Panc1 (cell line): ENCODE measurements at regions not wholly inside any gene's neighbourhood (a gene's known extent, or its start where the extent isn't known, plus 50 kb on each side); places are given as distances from the start of the nearest gene placed in this dataset.
"Not testable (repeated sequence)": the region's sequence is repeated elsewhere in the genome, so short reads cannot be mapped to it uniquely, and the experiment has no call there.

Source experiments
- CTCF ChIP-seq: fragments of 450-650 bp; IDR thresholded peaks from 2 replicates; pipeline ENCODE4 v1.5.1; 2017; ENCODE audit warnings: mild to moderate bottlenecking
- POLR2AphosphoS5 ChIP-seq: IDR thresholded peaks from 2 replicates; pipeline ENCODE4 v1.6.1; 2012; ENCODE audit warnings: mild to moderate bottlenecking, low read depth, low read length, moderate library complexity
- REST ChIP-seq, 2 experiments: IDR thresholded peaks; 2 replicates each; pipeline ENCODE4 v1.6.1; 2011 to 2012; ENCODE audit warnings: low read depth in 2 of 2, control low read depth in 1 of 2, low read length in 1 of 2, mild to moderate bottlenecking in 1 of 2, moderate library complexity in 1 of 2; ENCODE audit not compliant: insufficient read depth in 1 of 2

- not testable (repeated sequence) for TF ChIP-seq CTCF; POLR2AphosphoS5; REST (IDR thresholded peaks at IDR 0.05; ENCODE audit: insufficient read depth in 1 of 2, low read depth in 2 of 2, low read length in 1 of 2)
Measured at GRCh38 chr1:112821307-112822063, 106.4 kb upstream of the PPM1J start.
